Limb (tissue), 2 donors: ENCODE measurements at regions not wholly inside any gene's neighbourhood (a gene's known extent, or its start where the extent isn't known, plus 50 kb on each side); places are given as distances from the start of the nearest gene placed in this dataset.

Experiments used
- DNase-seq, 2 donors: peaks; one replicate each; pipeline ENCODE4 v3.0.0-alpha.2; 2016; ENCODE audit errors: extremely low spot score in 2 of 2

DNA sequence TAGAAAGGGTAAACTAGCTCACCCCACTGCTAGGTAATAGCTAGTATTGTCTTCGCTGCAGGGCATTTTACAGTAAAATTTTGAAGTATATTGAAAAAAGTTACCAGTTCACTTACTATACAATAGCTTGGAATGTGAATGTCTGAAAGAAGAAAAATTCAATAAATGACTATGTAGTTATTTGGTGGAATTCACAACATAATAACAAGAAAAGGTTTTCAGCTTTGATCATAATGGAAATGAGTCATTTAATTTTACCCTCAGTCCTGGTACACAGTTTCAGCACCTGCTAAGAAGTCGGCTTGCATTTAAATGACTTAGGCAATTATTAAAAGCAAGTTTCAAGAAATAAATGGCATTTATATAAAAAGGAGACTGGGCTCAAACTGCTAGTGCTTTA is 90.4 kb downstream of the NUP35 start:
- DNase-seq: no peak

DNA sequence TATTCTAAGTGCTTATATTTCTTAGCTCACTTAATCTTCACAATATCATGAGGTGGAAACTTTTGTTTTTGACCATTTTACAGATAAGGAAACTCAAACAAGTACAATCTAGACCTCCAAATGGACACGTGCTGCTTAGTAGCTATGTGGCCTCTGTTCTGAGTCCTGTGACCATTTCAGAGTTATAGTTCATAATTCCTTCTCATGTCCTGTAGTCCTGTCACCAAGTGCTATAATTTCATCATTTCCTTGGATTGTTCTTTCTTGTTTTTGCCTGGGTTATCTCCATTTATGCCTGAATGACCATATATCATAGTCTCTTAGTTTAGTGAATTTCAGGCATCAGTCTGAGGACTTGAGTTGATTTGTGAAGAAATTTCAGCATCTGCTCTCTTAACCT is 91.7 kb downstream of the NUP35 start:
- no peak for DNase-seq

DNA sequence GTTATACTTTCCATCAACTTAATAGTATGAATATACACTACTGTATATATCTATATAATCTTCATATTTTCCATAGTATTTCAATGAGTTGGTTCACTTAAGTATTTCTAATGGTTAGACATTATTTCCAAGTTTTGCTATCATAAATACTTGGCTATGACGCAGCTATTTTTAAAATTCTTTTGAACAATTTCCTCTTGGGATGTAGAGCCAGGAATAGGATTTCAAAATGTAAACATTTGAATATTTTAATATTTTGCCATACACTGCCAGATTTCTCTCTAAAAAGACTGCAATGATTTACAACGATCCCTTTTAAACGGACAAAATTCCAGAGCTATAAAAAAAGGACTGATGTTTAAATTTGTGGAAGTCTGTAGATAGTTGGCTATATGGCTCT is 95.6 kb downstream of the NUP35 start:
- no peak for DNase-seq

DNA sequence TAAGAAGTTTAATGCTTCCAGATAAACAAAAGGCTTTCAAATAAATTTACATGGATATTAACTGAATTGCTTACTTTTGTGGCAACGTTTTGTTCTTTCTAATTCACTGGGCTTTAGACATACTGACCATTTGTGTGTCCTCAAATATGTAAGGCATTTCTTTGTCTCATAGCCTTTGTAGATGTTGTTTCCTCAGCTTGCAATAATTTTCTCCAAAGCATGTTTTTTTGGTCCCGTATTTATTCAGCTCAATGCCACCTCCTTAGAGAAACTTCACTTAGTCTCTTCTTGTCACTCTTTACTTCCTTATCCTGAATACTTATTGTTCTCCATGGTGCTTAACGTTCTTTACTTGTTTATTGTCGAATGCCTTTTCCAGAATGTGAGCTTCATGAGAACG is 98.5 kb downstream of the NUP35 start:
- DNase-seq: no peak

DNA sequence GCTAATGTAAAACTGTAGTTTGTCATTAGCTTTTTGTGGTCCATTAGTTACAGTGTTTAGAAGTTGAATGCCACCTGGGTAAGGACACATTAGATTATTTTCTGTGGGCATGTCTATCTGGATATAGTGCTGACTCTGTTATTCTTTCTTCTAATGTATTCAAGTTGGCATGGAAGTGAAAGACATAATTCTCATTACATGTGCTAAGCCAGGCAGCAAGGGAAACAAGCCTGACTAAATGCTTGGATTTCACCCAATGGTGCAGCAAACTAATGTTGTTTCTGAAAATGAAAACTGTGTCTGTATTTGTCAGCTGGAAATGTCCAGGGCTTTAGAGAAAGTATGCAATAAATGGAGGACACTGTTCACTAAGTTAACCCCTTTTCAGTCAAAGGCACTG is 100.7 kb downstream of the NUP35 start:
- peak in 1 of 2 donors; percentile 50 for DNase-seq

DNA sequence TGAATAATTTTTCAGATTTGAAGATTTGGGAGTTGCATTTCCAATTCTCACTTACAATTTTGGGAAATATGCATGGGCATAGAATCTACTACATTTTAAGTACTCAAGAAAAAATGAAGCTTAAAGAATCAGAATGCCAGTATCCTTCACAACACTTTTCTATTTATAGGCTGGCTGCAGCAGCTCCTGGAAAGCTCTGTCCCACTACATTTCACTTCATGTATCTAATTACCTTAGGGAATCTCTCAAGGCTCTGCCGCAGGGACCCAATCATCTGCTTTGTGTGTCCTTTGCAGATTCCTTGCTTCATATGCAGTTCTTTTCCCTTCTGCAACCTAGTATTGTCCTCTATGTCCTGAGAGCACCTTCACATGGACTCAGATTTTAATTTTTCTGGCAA is 102.9 kb downstream of the NUP35 start:
- no peak for DNase-seq

DNA sequence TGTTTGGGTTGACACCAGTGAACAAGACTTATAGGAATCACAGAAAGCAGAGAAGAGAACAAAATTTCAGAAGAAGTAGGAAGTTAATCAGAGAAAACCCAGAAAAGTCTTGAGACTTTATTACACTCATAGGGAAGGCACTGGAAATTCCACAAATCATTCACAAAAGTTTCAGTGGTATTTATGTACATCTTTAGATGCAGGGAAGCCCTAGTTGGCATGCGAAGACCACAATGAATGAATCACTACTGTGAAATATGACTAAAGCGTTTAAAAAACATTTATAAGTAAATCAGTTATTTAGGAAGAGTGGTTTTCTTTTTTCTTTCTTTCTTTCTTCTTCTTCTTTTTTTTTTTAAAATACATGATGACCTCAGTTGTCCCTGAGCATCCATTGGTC is 105.1 kb downstream of the NUP35 start:
- DNase-seq: no peak

DNA sequence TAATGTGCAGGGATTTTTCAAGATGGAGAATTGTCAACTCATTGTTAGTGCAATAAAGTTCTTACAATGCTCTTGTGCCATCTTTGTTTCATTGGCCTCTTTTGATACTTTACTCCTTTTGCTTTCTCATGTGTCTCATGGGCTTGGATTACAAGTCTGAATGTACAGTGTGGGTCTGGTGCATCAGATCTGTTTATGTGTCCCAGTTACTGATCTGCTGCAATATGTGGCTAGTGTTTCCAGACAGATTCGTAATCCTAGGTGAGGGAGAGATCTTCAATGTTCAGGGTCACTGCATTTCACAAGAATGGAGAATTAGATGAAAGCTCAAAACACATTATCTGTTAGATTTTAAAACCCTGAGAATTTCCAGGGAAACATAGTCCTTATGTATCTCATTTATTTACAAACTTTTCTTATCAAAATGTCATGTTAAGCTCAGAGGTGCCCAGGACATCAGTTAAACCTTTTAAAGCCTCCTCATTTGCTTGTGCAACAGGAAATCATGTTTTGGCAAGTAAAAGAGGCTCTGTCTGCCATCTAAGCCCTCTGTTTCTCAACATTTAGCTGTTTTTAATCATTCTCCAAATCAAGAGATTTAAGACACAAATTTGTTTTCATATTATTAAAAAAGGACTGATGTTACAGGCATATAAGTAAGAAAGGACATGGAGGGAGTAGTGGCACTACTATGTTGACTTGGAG is 108.1 kb downstream of the NUP35 start:
- DNase-seq: no peak

DNA sequence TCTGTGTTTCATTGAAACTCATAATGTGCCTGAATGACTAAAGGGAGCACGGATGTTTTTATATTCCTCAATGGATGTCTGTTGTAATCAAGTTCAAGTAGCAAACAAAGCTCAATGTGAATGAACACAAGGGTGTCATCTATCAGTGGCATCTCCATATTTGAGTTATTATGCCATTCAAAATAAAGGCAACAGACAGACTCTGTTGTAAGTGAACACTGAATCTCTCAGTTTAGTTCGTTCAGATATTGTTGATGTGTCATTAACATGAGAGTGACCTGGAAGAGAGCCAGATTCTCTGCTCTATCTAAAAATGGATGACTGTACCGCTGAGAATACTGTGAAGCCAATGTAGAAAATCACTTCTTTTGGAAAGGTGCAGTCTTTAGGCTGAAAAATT is 118.7 kb downstream of the NUP35 start:
- no peak for DNase-seq

DNA sequence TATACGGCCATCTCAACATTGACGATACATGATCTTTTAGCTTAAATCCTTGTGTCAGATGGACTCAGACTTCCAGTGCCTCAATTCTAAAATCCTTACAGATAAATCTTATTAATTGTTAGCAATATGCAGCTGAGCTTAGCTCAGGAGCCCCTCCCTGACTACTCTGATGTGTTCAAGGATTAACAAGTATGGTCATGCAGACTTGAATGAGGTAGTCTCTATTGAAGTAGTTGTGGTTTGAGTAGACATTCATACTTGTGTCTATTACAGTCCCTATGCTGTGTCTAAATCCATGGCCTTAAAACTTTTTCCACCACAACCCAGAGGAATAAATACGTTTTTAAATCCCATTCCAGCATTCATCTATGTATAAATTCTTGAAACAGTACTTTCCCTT is 119.5 kb downstream of the NUP35 start:
- no peak for DNase-seq

DNA sequence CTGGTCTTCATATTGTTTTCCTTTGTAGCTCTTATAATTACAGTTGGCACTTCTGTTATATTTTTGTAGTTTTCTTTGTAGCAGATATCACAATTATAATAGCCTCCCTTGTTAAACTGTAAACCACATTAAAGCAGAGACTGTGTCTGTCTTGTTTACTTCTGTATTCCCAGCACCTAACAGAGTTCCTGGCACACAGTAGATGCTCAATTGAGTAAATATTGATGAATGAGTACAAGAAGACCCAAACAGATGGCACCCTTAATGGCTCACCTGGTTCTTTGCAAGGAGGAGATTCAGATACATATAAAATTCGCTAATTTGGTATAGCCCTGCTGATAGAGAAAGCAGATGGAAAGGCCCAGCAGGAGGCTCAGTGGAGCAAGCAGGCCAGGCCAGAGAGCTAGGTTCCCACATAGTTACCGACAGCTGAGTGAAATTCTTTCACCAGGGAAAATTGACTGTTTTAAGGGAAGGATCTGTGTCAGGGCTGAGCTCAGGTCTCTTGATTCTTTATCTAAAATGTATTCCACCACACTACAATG is 120.1 kb downstream of the NUP35 start:
- no peak for DNase-seq

DNA sequence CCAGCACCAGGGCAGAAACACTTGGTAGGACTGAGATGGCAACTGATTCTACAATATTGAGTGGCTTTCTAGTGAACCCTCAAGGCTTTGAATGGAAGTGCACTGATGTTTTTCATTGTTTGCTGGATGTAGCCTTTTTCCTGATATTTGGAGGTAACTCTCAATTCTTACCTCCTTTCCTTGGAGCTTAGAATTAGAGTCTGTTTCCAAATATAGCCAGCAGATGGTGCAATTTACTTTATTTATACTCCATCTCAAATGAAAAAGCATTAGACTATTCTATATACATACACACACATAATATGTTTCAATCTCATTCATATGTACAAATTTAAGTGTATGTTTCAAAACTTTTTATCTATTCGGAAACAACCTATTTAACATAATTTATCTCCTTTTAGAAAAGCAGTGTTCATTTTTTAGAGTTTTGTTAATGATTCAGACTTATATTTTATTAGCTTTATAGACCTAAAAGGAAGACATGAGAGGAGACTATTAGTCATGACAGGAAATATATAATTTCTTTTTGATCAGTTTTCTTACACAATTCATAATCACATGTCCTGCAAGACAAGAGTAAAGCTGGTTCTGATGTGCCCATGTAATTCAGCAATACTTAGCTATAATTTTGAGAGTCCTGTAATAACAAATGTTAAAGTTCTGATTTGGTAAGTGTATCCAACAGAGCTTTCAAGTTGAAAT is 124.8 kb downstream of the NUP35 start:
- peak in 1 of 2 donors; percentile 63 for DNase-seq

DNA sequence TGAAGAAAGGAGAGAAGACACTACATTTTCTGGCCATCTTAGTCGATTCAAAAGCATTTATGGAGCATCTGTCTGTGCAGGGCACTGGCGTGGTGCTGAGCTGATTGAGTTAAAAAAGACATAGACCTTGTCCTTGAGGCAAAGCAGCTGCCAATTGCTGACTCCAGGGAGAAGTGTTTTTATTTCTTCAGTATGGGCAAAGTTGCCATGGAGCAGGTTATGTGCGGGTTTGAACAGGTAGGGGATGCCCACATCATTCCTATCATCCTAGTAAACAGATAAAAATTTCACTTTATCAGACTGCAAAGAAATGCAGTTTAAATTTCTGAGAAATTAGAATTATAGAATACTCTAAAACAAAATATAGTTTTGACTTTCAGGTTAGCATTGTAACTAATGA is 125.8 kb downstream of the NUP35 start:
- DNase-seq: no peak

DNA sequence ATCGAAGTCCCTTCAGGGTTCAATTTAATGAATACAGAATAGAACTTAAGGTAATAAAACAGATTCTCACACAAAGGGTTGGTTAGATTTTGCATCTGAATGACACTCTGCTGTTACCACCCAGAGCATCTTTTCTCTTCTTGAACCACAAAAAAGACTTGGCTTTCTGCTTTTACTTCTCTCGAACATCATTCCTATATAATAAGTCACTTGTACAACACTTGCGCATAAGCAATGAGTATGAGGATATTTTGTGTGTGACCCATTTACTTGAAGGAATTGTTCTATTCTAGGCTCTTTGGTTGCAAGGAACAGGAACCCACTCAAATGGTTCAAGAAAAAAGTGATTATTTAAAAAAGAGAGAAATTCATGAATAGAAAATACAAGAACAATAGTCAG is 126.2 kb downstream of the NUP35 start:
- no peak for DNase-seq

DNA sequence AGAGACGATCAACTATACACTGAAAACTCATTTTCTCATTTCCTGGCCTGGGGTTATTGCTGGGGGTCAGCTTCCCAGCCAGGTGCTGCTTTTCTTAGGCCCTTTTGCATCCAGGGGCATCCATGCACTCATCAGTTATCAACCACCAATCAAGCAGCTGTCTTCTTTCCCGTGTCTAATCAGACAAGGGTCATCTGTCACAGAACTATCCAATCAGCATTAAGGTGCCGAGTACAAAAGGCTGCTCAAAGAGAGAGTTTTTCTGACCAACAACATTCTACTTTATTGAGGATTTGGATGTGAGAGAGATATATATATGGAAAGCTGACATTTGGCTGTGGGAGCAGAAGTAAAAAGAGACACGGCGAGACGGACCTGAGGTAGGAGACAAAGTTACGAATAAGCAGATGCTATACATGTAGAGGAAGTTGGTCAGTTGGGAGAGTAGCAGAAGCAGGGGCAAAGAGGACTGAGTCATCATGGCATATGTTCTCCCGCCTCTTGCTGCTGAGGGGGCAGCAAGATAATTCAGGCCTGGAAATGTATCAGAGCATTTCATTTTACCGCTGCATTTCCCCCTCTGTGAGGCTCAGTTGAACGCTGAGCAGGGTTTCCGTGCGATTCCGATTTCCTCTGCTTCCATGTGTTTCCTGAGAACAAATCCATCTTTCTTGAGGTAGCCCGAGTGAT is 129.3 kb downstream of the NUP35 start:
- DNase-seq: no peak

DNA sequence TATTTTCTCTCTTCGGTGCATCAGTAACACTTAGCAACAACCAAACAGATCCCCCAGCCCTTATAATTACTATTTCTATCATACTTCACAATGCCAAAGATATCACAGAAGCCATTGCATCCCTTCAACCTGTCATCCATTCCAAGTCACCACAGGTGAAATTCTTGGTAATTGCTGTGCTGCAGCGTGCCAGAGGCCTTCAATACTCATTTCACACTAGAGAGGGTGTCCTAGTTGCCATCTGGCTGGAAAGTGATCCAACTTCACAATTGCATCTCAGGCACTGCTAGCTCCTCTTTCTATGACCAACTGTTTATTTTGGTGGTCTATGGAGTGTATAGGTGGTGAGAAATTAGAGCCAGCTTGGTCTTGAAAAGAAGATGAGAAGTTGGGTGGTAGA is 131.2 kb downstream of the NUP35 start:
- no peak for DNase-seq

DNA sequence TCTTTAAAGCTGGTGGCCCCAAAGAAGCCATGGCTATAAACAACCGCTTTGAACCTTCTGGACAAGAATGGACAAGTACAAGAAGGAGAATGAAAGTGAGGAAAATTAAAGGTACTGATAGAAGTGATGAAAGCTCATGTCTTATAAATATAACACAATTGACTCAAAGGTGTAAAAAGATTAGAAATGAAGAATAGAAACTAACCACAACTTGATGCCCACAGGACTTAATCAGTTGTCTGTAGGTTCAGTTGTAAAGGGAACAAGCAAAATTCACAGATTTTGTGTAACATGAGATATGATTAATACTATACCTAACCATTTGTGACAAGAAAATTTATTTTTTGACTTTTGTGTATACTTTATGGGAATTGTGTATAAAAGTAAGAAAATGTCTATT is 135.7 kb downstream of the NUP35 start:
- DNase-seq: no peak

DNA sequence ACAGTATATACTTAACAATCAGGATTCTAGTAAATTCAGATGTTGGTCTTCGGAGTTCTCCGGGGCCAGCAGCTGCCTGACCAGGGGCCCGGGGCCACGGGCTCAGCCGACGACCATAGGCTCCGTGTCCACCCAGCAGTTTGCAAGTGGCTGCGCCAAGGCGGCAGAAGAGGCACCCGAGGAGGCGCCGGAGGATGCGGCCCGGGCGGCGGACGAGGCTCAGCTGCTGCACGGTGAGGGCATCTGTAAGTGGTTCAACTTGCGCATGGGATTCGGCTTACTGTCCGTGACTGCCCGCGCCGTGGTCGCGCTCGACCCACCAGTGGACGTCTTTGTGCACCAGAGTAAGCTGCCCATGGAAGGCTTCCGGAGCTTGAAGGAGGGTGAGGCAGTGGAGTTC is 136.3 kb downstream of the NUP35 start:
- DNase-seq: no peak

DNA sequence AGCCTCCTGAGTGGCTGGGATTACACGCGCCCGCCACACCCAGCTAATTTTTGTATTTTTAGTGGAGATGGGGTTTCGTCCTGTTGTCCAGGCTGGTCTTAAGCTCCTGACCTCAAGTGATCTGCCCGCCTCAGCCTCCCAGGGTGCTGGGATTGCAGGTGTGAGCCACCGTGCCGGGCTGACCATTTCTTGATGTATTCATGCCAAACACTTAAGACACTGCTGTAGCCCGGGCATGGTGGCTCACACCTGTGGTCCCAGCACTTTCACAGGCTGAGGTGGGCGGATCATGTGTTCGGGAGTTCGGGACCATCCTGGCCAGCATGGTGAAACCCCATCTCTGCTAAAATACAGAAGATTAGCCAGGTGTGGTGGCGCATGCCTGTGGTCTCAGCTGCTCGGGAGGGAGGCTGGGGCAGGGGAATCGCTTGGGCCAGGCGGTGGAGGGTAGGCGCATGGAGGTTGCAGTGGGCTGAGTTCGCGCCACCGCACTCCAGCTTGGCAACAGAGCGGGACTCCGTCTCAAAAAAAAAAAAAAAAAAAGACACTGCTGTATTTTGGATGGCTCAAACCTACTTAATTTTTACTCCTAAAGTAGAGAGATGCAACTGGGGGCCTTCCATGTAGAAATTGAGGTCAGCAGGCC is 140.8 kb downstream of the NUP35 start:
- DNase-seq: no peak

DNA sequence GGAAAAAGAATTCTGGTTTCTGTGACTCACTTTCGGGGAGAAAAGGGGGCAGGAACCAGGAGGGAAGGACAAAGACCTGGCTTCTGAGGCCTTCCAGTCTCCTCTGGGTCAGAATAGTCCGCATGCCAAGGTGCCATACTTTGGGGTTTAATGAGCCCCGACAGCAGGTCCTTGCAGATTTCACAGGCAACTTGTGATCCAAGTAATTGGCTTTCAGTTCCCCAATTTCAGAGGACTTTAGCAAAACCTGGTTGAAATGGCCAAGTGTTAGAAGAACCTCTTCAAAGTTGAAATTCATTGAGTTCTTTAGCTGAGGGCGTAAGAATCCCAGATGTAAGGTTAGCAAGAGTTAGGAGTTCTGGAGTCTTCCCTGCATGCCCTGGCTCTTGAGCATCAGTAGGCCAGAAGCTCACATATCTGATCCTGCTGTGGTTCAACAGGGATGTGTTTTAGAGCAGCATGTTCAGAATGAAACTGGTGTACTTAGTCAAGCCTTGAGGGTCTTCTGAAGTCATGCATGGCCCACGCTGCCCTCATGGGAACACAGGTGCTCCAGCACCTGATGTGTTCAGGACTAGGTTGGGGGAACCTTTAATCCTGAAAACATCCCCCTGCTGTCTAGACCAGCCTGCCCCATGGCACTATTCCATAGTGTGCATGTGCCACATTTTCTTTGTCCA is 143.0 kb downstream of the NUP35 start:
- no peak for DNase-seq

DNA sequence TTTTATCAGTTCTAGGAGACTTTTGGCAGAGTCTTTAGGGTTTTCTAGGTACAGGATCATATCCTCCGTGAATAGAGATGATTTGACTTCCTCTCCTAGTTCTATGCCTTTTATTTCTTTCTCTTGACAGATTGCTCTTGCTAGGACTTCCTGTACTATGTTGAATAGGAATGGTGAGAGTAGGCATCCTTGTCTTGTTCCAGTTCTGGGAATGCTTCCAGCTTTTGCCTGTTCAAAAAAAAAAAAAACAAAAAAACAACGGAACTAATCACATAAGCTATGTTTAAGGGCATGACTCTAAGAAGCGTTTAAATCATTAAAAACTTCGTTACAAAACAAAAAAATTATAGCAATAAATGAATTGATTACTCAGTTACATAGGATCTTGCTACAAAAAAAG is 145.7 kb downstream of the NUP35 start:
- no peak for DNase-seq
